ENCODE measurements at regions not wholly inside any gene's neighbourhood (a gene's known extent, or its start where the extent isn't known, plus 50 kb on each side); places are given as distances from the start of the nearest gene placed in this dataset.

DNA sequence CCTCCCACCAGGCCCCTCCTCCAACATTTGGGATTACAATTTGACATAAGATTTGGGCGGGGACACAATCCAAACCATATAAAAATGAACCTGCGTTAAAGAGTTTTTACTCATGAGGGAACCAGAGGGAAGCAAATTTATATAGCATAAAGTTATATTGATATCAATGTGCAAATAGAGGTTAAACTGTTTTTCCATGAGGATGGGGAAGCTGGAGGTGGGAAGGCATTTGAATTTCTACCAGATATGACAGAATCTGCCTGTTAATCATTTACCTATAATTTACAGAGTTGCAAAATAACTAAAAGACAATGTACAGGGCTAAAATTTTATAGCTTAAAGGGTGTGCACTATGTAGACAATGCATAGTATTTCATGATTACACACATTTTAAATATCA lies 322.0 kb upstream of the FKBP1C start:
- H3K4me3 ChIP-seq (ENCODE audit: low read depth in 1 of 3, low read length in 3 of 3): no peak overlapping the region
- no peak for DNase-seq (ENCODE audit: low spot score)
- H3K27me3 ChIP-seq (ENCODE audit: control insufficient read depth in 4 of 4, insufficient read depth in 4 of 4, low read length in 3 of 4): peaks cover 0 to 3% (median 0%) of the 10 kb centered on the region in 4 donors
- H3K27ac ChIP-seq (ENCODE audit: low read depth in 1 of 2, low read length in 2 of 2): no peak overlapping the region
- H3K4me1 ChIP-seq (ENCODE audit: control insufficient read depth in 4 of 4, insufficient read depth in 4 of 4, low read length in 3 of 4): no peaks in the 10 kb centered on the region
- H3K9ac ChIP-seq (ENCODE audit: low read depth in 1 of 2, low read length in 2 of 2): no peak overlapping the region
- WGBS: 86% methylated on average over 2 of the region's 2 CpGs
- TF ChIP-seq SP1 (IDR thresholded peaks at IDR 0.05) (no peak), RAD21 (IDR thresholded peaks at IDR 0.05) (no peak), HNF4A (conservative IDR thresholded peaks at IDR 0.05) (no peak)
- TF ChIP-seq, protein P1, sequence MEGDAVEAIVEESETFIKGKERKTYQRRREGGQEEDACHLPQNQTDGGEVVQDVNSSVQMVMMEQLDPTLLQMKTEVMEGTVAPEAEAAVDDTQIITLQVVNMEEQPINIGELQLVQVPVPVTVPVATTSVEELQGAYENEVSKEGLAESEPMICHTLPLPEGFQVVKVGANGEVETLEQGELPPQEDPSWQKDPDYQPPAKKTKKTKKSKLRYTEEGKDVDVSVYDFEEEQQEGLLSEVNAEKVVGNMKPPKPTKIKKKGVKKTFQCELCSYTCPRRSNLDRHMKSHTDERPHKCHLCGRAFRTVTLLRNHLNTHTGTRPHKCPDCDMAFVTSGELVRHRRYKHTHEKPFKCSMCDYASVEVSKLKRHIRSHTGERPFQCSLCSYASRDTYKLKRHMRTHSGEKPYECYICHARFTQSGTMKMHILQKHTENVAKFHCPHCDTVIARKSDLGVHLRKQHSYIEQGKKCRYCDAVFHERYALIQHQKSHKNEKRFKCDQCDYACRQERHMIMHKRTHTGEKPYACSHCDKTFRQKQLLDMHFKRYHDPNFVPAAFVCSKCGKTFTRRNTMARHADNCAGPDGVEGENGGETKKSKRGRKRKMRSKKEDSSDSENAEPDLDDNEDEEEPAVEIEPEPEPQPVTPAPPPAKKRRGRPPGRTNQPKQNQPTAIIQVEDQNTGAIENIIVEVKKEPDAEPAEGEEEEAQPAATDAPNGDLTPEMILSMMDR (IDR thresholded peaks at IDR 0.05; ENCODE audit: low read depth, low read length, missing input control): no peak
- no peaks in the 10 kb centered on the region for H3K9me3 ChIP-seq (ENCODE audit: control insufficient read depth in 4 of 4, low read length in 3 of 4)
- H3K36me3 ChIP-seq (ENCODE audit: control insufficient read depth in 4 of 4, insufficient read depth in 3 of 4, low read depth in 1 of 4, low read length in 3 of 4): no peaks in the 10 kb centered on the region

DNA sequence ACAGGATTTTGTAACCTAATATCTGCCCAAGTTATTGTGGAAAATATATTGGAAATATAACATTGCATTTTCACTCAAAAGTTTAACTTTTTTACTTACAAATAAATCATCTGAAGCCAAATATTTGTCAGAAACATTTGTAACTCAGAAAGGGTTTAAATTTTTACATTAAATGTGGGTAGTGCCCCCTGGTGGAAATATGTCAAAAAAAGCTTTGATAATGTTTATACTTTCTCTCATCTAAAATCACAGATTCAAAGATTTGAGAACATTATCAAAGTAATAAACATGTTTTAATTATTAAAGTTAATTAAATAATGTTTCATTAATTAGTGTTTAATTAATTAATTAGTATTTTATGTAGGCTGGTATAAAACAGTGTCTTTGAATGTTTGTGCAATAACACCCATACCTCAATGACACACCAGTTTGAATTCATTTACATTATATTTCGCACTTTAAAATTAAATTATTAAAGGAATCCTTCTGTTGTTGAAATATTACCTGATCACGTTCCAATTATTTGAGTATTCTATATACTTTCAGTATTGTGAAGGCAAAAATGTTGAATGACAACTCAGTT lies 320.1 kb upstream of the FKBP1C start:
- Histone ChIP-seq H3K27ac (ENCODE audit: low read depth in 1 of 2, low read length in 2 of 2) (no peak overlapping the region), H3K36me3 (ENCODE audit: control insufficient read depth in 4 of 4, insufficient read depth in 3 of 4, low read depth in 1 of 4, low read length in 3 of 4) (no peaks in the 10 kb centered on the region), H3K9me3 (ENCODE audit: control insufficient read depth in 4 of 4, low read length in 3 of 4) (no peaks in the 10 kb centered on the region), H3K9ac (ENCODE audit: low read depth in 1 of 2, low read length in 2 of 2) (no peak overlapping the region), H3K4me1 (ENCODE audit: control insufficient read depth in 4 of 4, insufficient read depth in 4 of 4, low read length in 3 of 4) (no peaks in the 10 kb centered on the region), H3K27me3 (ENCODE audit: control insufficient read depth in 4 of 4, insufficient read depth in 4 of 4, low read length in 3 of 4) (peaks cover 0 to 3% (median 0%) of the 10 kb centered on the region in 4 donors), H3K4me3 (ENCODE audit: low read depth in 1 of 3, low read length in 3 of 3) (no peak overlapping the region)
- no peak for TF ChIP-seq HNF4G (IDR thresholded peaks at IDR 0.05)
- TF ChIP-seq RAD21 (IDR thresholded peaks at IDR 0.05): peak; percentile 9 to 28
- 24% methylated on average over 2 of the region's 2 CpGs for WGBS
- no peak for DNase-seq (ENCODE audit: low spot score)

- no peak overlapping the region for H3K4me3 ChIP-seq (ENCODE audit: low read depth in 1 of 3, low read length in 3 of 3)
Observed at GRCh38 chr6:62894114-62894513, 317.2 kb upstream of the FKBP1C start.

DNA sequence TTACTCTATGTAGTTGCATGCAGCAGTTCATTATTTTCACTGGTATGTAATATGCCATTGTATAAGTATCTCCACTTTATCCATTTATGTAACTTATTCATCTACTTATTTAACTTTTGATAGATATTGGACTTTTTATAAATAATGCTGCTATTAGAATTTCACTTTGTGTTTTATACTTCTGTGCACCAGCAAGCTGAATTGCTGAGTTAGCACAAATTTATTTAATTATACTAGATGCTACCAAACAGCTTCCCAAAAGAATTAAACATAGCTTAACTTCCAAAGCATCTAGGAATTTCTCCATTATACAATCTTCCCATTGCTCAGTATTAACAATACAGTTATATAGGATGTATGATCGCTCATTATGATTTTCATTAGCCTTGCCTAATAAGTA lies 308.0 kb upstream of the FKBP1C start:
- peaks cover 0 to 5% (median 0%) of the 10 kb centered on the region in 4 donors for H3K27me3 ChIP-seq (ENCODE audit: control insufficient read depth in 4 of 4, insufficient read depth in 4 of 4, low read length in 3 of 4)
- H3K36me3 ChIP-seq (ENCODE audit: control insufficient read depth in 4 of 4, insufficient read depth in 3 of 4, low read depth in 1 of 4, low read length in 3 of 4): no peaks in the 10 kb centered on the region
- TF ChIP-seq RXRA (IDR thresholded peaks at IDR 0.05) (no peak), FOXA1 (IDR thresholded peaks at IDR 0.05) (no peak), EGR1 (IDR thresholded peaks at IDR 0.05; ENCODE audit: low read depth in 2 of 2) (no peak), MAX (IDR thresholded peaks at IDR 0.05) (no peak), JUND (IDR thresholded peaks at IDR 0.05) (no peak), RAD21 (IDR thresholded peaks at IDR 0.05) (no peak), FOXA2 (IDR thresholded peaks at IDR 0.05) (no peak), SP1 (IDR thresholded peaks at IDR 0.05) (no peak)
- TF ChIP-seq, protein P2, sequence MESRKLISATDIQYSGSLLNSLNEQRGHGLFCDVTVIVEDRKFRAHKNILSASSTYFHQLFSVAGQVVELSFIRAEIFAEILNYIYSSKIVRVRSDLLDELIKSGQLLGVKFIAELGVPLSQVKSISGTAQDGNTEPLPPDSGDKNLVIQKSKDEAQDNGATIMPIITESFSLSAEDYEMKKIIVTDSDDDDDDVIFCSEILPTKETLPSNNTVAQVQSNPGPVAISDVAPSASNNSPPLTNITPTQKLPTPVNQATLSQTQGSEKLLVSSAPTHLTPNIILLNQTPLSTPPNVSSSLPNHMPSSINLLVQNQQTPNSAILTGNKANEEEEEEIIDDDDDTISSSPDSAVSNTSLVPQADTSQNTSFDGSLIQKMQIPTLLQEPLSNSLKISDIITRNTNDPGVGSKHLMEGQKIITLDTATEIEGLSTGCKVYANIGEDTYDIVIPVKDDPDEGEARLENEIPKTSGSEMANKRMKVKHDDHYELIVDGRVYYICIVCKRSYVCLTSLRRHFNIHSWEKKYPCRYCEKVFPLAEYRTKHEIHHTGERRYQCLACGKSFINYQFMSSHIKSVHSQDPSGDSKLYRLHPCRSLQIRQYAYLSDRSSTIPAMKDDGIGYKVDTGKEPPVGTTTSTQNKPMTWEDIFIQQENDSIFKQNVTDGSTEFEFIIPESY (IDR thresholded peaks at IDR 0.05): no peak
- TF ChIP-seq, protein P1 (IDR thresholded peaks at IDR 0.05; ENCODE audit: low read depth, low read length, missing input control): no peak
- TF ChIP-seq, protein P3, sequence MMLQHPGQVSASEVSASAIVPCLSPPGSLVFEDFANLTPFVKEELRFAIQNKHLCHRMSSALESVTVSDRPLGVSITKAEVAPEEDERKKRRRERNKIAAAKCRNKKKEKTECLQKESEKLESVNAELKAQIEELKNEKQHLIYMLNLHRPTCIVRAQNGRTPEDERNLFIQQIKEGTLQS (IDR thresholded peaks at IDR 0.05): no peak
- no peaks in the 10 kb centered on the region for H3K9me3 ChIP-seq (ENCODE audit: control insufficient read depth in 4 of 4, low read length in 3 of 4)
- WGBS: 72% methylated on average over 1 of the region's 1 CpG
- no peaks in the 10 kb centered on the region for H3K4me1 ChIP-seq (ENCODE audit: control insufficient read depth in 4 of 4, insufficient read depth in 4 of 4, low read length in 3 of 4)
- no peak overlapping the region for H3K9ac ChIP-seq (ENCODE audit: low read depth in 1 of 2, low read length in 2 of 2)
- no peak overlapping the region for H3K4me3 ChIP-seq (ENCODE audit: low read depth in 1 of 3, low read length in 3 of 3)
- no peak overlapping the region for H3K27ac ChIP-seq (ENCODE audit: low read depth in 1 of 2, low read length in 2 of 2)
- no peak for DNase-seq (ENCODE audit: low spot score)

More at GRCh38 chr6:62894114-62894513, 317.2 kb upstream of the FKBP1C start:
- 89% methylated on average over 1 of the region's 1 CpG for WGBS
- DNase-seq (ENCODE audit: low spot score): no peak
- Histone ChIP-seq H3K27me3 (ENCODE audit: control insufficient read depth in 4 of 4, insufficient read depth in 4 of 4, low read length in 3 of 4) (no peaks in the 10 kb centered on the region), H3K27ac (ENCODE audit: low read depth in 1 of 2, low read length in 2 of 2) (no peak overlapping the region), H3K4me1 (ENCODE audit: control insufficient read depth in 4 of 4, insufficient read depth in 4 of 4, low read length in 3 of 4) (no peaks in the 10 kb centered on the region), H3K9ac (ENCODE audit: low read depth in 1 of 2, low read length in 2 of 2) (no peak overlapping the region), H3K9me3 (ENCODE audit: control insufficient read depth in 4 of 4, low read length in 3 of 4) (no peaks in the 10 kb centered on the region), H3K36me3 (ENCODE audit: control insufficient read depth in 4 of 4, insufficient read depth in 3 of 4, low read depth in 1 of 4, low read length in 3 of 4) (no peaks in the 10 kb centered on the region)
- no peak for TF ChIP-seq HNF4A (conservative IDR thresholded peaks at IDR 0.05)
